ENCODE measurements at regions not wholly inside any gene's neighbourhood (a gene's known extent, or its start where the extent isn't known, plus 50 kb on each side); places are given as distances from the start of the nearest gene placed in this dataset.

DNA sequence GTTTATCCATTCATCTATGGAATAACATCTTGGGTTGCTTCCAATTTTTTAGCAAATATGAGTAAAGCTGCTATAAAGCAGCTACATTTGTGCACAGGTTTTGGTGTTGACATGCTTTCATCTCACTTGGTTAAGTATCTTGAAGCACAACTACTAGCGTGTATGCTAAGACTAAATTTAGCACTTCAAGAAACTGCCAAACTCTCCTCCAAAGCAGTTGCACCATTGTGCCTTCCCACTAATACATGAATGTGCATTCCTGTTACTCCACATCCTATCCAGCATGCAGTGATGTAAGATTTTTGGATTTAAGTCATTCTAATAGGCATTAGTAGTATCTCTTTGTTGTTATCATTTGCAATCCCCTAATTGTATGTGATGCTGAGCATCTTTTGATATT, 230.7 kb downstream of the KCNA4 start:
- H3K4me3 ChIP-seq (ENCODE audit: low read depth, low read length) = no peak overlapping the region
- no peak for TF ChIP-seq CTCF (IDR thresholded peaks at IDR 0.05; ENCODE audit: borderline replicate concordance, insufficient read depth, low read depth, low read length)

DNA sequence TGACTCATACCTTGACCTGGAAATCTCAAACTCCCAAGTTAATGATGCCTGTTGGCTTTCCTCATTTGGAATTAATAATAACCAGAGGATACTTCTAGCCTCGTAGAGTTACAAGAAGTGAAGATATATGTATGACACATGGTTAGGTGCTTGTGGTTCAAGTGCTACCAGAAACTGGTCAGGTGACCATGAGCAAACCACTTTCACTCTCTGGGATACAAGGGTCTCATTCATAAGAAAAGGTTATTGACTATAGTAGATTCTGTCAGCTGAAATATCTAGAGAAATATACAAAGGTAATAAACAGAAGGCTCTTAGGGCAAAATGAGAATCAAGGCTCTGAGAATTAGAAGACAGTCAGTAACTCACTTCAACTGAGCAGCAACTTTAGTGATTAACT, 233.3 kb downstream of the KCNA4 start:
- H3K4me3 ChIP-seq (ENCODE audit: low read depth, low read length) = no peak overlapping the region
- no peak for TF ChIP-seq CTCF (IDR thresholded peaks at IDR 0.05; ENCODE audit: borderline replicate concordance, insufficient read depth, low read depth, low read length)

- no peak overlapping the region for H3K4me3 ChIP-seq (ENCODE audit: low read depth, low read length)
- TF ChIP-seq CTCF (IDR thresholded peaks at IDR 0.05; ENCODE audit: borderline replicate concordance, insufficient read depth, low read depth, low read length) = no peak
These were observed 234.4 kb downstream of the KCNA4 start for GRCh38 chr11:29782447-29782846.

DNA sequence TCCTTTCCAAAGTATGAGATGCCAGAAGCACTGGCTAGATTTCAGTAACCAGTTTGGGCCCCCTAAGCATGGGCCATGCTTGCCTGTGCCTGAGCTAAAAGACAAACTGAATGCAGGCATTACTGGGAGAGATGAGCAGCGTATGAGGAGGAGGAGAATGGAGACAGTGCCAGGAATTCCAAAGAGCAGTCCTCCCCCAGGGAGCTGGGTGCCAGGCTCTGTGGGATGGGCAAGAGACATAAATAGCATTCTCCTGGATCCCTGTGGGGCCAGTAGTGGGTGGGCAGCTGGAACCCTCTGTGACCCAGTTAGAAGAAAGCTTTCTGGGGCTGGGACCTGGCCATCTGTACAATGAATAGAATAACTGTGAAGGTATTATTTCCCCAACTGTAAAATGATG, 235.6 kb downstream of the KCNA4 start:
- TF ChIP-seq CTCF (IDR thresholded peaks at IDR 0.05; ENCODE audit: borderline replicate concordance, insufficient read depth, low read depth, low read length) = no peak
- no peak overlapping the region for H3K4me3 ChIP-seq (ENCODE audit: low read depth, low read length)

DNA sequence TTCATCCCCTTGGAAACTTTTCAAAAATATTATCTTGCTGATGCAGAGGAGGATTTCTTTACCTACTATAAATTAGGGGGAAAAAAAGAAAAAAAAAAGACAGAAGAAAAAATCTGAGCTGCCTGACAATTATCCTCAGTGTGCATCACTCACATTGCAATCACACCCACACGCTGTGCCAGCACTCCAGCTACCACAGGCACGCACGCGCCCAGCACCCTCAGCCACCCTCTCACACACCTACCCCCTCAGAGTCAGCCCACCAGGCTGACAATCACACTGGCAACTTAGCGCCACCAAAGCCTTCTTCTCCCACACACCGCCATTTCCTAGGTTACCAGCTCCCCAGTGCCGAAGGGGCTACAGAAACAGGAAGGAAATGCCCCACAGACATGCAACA, 236.1 kb downstream of the KCNA4 start:
- no peak for TF ChIP-seq CTCF (IDR thresholded peaks at IDR 0.05; ENCODE audit: borderline replicate concordance, insufficient read depth, low read depth, low read length)
- H3K4me3 ChIP-seq (ENCODE audit: low read depth, low read length) = no peak overlapping the region

- H3K4me3 ChIP-seq (ENCODE audit: low read depth, low read length) = no peak overlapping the region
- no peak for TF ChIP-seq CTCF (IDR thresholded peaks at IDR 0.05; ENCODE audit: borderline replicate concordance, insufficient read depth, low read depth, low read length)
These were observed 243.1 kb downstream of the KCNA4 start for GRCh38 chr11:29773656-29774264.

DNA sequence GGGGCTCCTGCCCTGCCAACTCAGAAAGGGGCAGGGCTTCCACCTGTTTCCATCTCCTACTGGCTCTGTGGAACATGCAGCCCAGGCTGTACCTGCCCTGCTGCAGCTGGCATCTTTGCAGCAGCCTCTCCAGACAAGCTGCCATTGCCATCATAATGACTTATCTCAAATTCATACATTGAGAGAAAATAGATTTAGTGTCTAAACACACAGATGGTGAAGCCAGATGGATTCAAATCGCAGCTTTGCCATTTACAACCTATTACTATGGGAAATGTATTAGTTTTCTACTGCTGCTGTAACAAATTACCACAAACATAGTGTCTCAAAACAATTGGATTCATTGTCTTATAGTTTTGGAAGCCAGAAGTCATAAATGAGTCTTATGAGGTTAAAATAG, 260.0 kb downstream of the KCNA4 start:
- no peak for TF ChIP-seq CTCF (IDR thresholded peaks at IDR 0.05; ENCODE audit: borderline replicate concordance, insufficient read depth, low read depth, low read length)
- no peak overlapping the region for H3K4me3 ChIP-seq (ENCODE audit: low read depth, low read length)
